Endothelial cell of umbilical vein (primary cell): ENCODE measurements at regions not wholly inside any gene's neighbourhood (a gene's known extent, or its start where the extent isn't known, plus 50 kb on each side); places are given as distances from the start of the nearest gene placed in this dataset.
"Not testable (repeated sequence)": the region's sequence is repeated elsewhere in the genome, so short reads cannot be mapped to it uniquely, and the experiment has no call there.

Source experiments
- EZH2 ChIP-seq: IDR thresholded peaks from 2 replicates; pipeline ENCODE4 v1.6.1; 2012; ENCODE audit warnings: borderline replicate concordance, low read depth, mild to moderate bottlenecking, moderate library complexity, low read length, inconsistent platforms; ENCODE audit not compliant: severe bottlenecking
- FOS ChIP-seq: IDR thresholded peaks from 2 replicates; pipeline ENCODE4 v1.6.1; 2011; ENCODE audit warnings: mild to moderate bottlenecking, low read length, moderate library complexity, borderline replicate concordance; ENCODE audit not compliant: insufficient read depth
- JUN ChIP-seq: IDR thresholded peaks from 2 replicates; pipeline ENCODE4 v1.6.1; 2011; ENCODE audit warnings: borderline replicate concordance, low read depth; ENCODE audit not compliant: insufficient read length, insufficient read depth
- MYC ChIP-seq: IDR thresholded peaks from one replicate; pipeline ENCODE4 v1.6.1; 2011; ENCODE audit warnings: mild to moderate bottlenecking, low read depth, low read length
- POLR2A ChIP-seq: IDR thresholded peaks from 2 replicates; pipeline ENCODE4 v1.6.1; 2012; ENCODE audit warnings: low read depth, mild to moderate bottlenecking, control low read depth, low read length
- POLR2AphosphoS5 ChIP-seq: IDR thresholded peaks from 2 replicates; pipeline ENCODE4 v1.6.1; 2012; ENCODE audit warnings: low read depth, mild to moderate bottlenecking, control low read depth, low read length, moderate library complexity; ENCODE audit not compliant: insufficient read depth
- TF ChIP-seq, protein P1 (sequence below), 2 donors: IDR thresholded peaks; 1 replicate in 1 of 2; 2 replicates in 1 of 2; pipeline ENCODE4 v1.5.1; 2011; ENCODE audit warnings: low read length in 2 of 2, mild to moderate bottlenecking in 2 of 2, moderate library complexity in 2 of 2, control low read depth in 1 of 2, inconsistent platforms in 1 of 2, low read depth in 1 of 2; ENCODE audit not compliant: insufficient read depth in 1 of 2; ENCODE audit errors: extremely low read depth in 1 of 2
- TF ChIP-seq, protein P2 (sequence below): IDR thresholded peaks from 2 replicates; pipeline ENCODE4 v1.6.1; 2011; ENCODE audit not compliant: insufficient read depth, insufficient read length

DNA sequence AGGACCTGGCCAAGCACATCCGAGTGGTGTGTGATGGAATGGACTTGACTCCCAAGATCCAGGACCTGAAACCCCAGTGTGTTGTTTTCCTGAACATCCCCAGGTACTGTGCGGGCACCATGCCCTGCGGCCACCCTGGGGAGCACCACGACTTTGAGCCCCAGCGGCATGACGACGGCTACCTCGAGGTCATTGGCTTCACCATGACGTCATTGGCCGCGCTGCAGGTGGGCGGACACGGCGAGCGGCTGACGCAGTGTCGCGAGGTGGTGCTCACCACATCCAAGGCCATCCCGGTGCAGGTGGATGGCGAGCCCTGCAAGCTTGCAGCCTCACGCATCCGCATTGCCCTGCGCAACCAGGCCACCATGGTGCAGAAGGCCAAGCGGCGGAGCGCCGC lies 90.2 kb downstream of the LACC1 start:
- TF ChIP-seq EZH2, JUN, POLR2A, MYC, POLR2AphosphoS5, FOS: not testable (repeated sequence)
- TF ChIP-seq, protein P1, sequence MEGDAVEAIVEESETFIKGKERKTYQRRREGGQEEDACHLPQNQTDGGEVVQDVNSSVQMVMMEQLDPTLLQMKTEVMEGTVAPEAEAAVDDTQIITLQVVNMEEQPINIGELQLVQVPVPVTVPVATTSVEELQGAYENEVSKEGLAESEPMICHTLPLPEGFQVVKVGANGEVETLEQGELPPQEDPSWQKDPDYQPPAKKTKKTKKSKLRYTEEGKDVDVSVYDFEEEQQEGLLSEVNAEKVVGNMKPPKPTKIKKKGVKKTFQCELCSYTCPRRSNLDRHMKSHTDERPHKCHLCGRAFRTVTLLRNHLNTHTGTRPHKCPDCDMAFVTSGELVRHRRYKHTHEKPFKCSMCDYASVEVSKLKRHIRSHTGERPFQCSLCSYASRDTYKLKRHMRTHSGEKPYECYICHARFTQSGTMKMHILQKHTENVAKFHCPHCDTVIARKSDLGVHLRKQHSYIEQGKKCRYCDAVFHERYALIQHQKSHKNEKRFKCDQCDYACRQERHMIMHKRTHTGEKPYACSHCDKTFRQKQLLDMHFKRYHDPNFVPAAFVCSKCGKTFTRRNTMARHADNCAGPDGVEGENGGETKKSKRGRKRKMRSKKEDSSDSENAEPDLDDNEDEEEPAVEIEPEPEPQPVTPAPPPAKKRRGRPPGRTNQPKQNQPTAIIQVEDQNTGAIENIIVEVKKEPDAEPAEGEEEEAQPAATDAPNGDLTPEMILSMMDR (IDR thresholded peaks at IDR 0.05; ENCODE audit: extremely low read depth in 1 of 2, insufficient read depth in 1 of 2, low read depth in 1 of 2, low read length in 2 of 2) = not testable (repeated sequence)
- TF ChIP-seq, protein P2, sequence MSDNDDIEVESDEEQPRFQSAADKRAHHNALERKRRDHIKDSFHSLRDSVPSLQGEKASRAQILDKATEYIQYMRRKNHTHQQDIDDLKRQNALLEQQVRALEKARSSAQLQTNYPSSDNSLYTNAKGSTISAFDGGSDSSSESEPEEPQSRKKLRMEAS = not testable (repeated sequence)
